ENCODE measurements at regions not wholly inside any gene's neighbourhood (a gene's known extent, or its start where the extent isn't known, plus 50 kb on each side); places are given as distances from the start of the nearest gene placed in this dataset.

DNA sequence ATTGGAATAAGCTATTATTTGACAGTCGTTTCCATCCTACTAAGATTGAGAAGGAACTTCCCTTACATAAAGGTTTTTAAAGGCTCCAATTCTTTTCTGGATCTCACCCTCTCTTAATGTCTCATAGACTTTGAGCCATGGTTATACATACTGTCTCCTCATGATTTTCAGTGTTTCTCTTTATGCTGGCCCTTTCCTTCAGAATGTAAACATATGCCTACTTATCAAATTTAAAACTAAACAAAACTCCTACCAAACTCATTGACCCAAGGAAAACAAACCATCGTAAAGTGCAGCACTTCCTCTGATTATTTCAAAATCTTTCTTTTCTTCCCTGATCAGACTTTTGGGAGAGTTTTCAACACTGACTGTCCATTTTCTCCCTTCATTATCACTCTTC is 163.4 kb upstream of the DPYD start:
- Histone ChIP-seq H3K4me1 (ENCODE audit: control insufficient read depth in 5 of 5, insufficient read depth in 5 of 5, low read length in 5 of 5) (no peaks in the 10 kb centered on the region), H3K9ac (ENCODE audit: insufficient read depth in 1 of 2, low read length in 2 of 2) (no peak overlapping the region), H3K36me3 (ENCODE audit: control insufficient read depth in 4 of 4, insufficient read depth in 4 of 4, low read length in 4 of 4) (no peaks in the 10 kb centered on the region), H3K4me3 (no peak overlapping the region), H3K9me3 (ENCODE audit: control insufficient read depth in 4 of 4, insufficient read depth in 3 of 4, low read length in 3 of 4) (no peaks in the 10 kb centered on the region), H3K27ac (ENCODE audit: low read depth in 1 of 2, low read length in 1 of 2) (no peak overlapping the region), H3K27me3 (ENCODE audit: control insufficient read depth in 3 of 3, insufficient read depth in 3 of 3, low read length in 2 of 3) (no peaks in the 10 kb centered on the region)
- DNase-seq (peak in 2 of 3 donors; percentile 21 to 31), ATAC-seq (ENCODE audit: insufficient read depth, low FRiP score) (no peak)
- no peak for TF ChIP-seq CTCF (IDR thresholded peaks at IDR 0.05; ENCODE audit: control extremely low read depth, extremely low read depth)
- WGBS, 2 donors = 36 to 67% methylated on average over 2 of the region's 2 CpGs

- no peak for ATAC-seq (ENCODE audit: insufficient read depth, low FRiP score)
- no peak for DNase-seq
- 63 to 77% methylated on average over 1 of the region's 1 CpG for WGBS, 2 donors
- Histone ChIP-seq H3K9ac (ENCODE audit: insufficient read depth in 1 of 2, low read length in 2 of 2) (no peak overlapping the region), H3K27me3 (ENCODE audit: control insufficient read depth in 3 of 3, insufficient read depth in 3 of 3, low read length in 2 of 3) (no peaks in the 10 kb centered on the region), H3K27ac (ENCODE audit: low read depth in 1 of 2, low read length in 1 of 2) (no peak overlapping the region), H3K4me3 (no peak overlapping the region), H3K9me3 (ENCODE audit: control insufficient read depth in 4 of 4, insufficient read depth in 3 of 4, low read length in 3 of 4) (no peaks in the 10 kb centered on the region), H3K4me1 (ENCODE audit: control insufficient read depth in 5 of 5, insufficient read depth in 5 of 5, low read length in 5 of 5) (no peaks in the 10 kb centered on the region), H3K36me3 (ENCODE audit: control insufficient read depth in 4 of 4, insufficient read depth in 4 of 4, low read length in 4 of 4) (no peaks in the 10 kb centered on the region)
- no peak for TF ChIP-seq CTCF (IDR thresholded peaks at IDR 0.05; ENCODE audit: control extremely low read depth, extremely low read depth)
Measured at GRCh38 chr1:98081944-98082343, 161.1 kb upstream of the DPYD start.

GRCh38 chr1:98078596-98078995 is 157.8 kb upstream of the DPYD start:
- 85 to 90% methylated on average over 2 of the region's 2 CpGs for WGBS, 2 donors
- no peak for ATAC-seq (ENCODE audit: insufficient read depth, low FRiP score)

More at GRCh38 chr1:98078596-98078995, 157.8 kb upstream of the DPYD start:
- no peak for DNase-seq
- Histone ChIP-seq H3K9me3 (ENCODE audit: control insufficient read depth in 4 of 4, insufficient read depth in 3 of 4, low read length in 3 of 4) (no peaks in the 10 kb centered on the region), H3K27ac (ENCODE audit: low read depth in 1 of 2, low read length in 1 of 2) (no peak overlapping the region), H3K36me3 (ENCODE audit: control insufficient read depth in 4 of 4, insufficient read depth in 4 of 4, low read length in 4 of 4) (no peaks in the 10 kb centered on the region), H3K27me3 (ENCODE audit: control insufficient read depth in 3 of 3, insufficient read depth in 3 of 3, low read length in 2 of 3) (no peaks in the 10 kb centered on the region), H3K9ac (ENCODE audit: insufficient read depth in 1 of 2, low read length in 2 of 2) (no peak overlapping the region), H3K4me3 (no peak overlapping the region), H3K4me1 (ENCODE audit: control insufficient read depth in 5 of 5, insufficient read depth in 5 of 5, low read length in 5 of 5) (no peaks in the 10 kb centered on the region)
- TF ChIP-seq CTCF (IDR thresholded peaks at IDR 0.05; ENCODE audit: control extremely low read depth, extremely low read depth) = no peak
